Medulla oblongata (tissue), 1 donor: ENCODE measurements at regions not wholly inside any gene's neighbourhood (a gene's known extent, or its start where the extent isn't known, plus 50 kb on each side); places are given as distances from the start of the nearest gene placed in this dataset.
"Not testable (repeated sequence)": the region's sequence is repeated elsewhere in the genome, so short reads cannot be mapped to it uniquely, and the experiment has no call there.

Source experiments
- DNase-seq: peaks from one replicate; pipeline ENCODE4 v3.0.0-alpha.2; 2015; ENCODE audit errors: extremely low spot score

- no peak for DNase-seq
These were observed 329.5 kb downstream of the ICE1 start for GRCh38 chr5:5751987-5752386.

GRCh38 chr5:5751498-5751897 is 329.0 kb downstream of the ICE1 start:
- no peak for DNase-seq

- DNase-seq: no peak
These were observed 318.9 kb downstream of the ICE1 start for GRCh38 chr5:5741418-5741817.

GRCh38 chr5:5739490-5739945 is 317.0 kb downstream of the ICE1 start:
- no peak for DNase-seq

- DNase-seq: no peak
These were observed 316.5 kb downstream of the ICE1 start for GRCh38 chr5:5738797-5739489.

GRCh38 chr5:5736007-5736406 is 313.5 kb downstream of the ICE1 start:
- no peak for DNase-seq

- DNase-seq: not testable (repeated sequence)
These were observed 310.6 kb downstream of the ICE1 start for GRCh38 chr5:5733058-5733457.

- DNase-seq: no peak
These were observed 303.9 kb downstream of the ICE1 start for GRCh38 chr5:5726401-5726800.

GRCh38 chr5:5721881-5722280 is 299.4 kb downstream of the ICE1 start:
- no peak for DNase-seq

GRCh38 chr5:5719292-5719691 is 296.8 kb downstream of the ICE1 start:
- DNase-seq: no peak

GRCh38 chr5:5716665-5717064 is 294.2 kb downstream of the ICE1 start:
- no peak for DNase-seq

GRCh38 chr5:5711592-5711991 is 289.1 kb downstream of the ICE1 start:
- no peak for DNase-seq

- no peak for DNase-seq
These were observed 288.6 kb downstream of the ICE1 start for GRCh38 chr5:5711112-5711511.

- no peak for DNase-seq
These were observed 288.0 kb downstream of the ICE1 start for GRCh38 chr5:5710471-5710870.

- DNase-seq: no peak
These were observed 286.0 kb downstream of the ICE1 start for GRCh38 chr5:5708367-5708919.

GRCh38 chr5:5705010-5705409 is 282.5 kb downstream of the ICE1 start:
- no peak for DNase-seq

- no peak for DNase-seq
These were observed 281.9 kb downstream of the ICE1 start for GRCh38 chr5:5704352-5704751.

GRCh38 chr5:5702934-5703333 is 280.5 kb downstream of the ICE1 start:
- no peak for DNase-seq

GRCh38 chr5:5700549-5700948 is 278.1 kb downstream of the ICE1 start:
- no peak for DNase-seq

- no peak for DNase-seq
These were observed 276.6 kb downstream of the ICE1 start for GRCh38 chr5:5699062-5699461.

- no peak for DNase-seq
These were observed 272.8 kb downstream of the ICE1 start for GRCh38 chr5:5695266-5695665.

GRCh38 chr5:5688925-5689310 is 266.4 kb downstream of the ICE1 start:
- no peak for DNase-seq

- DNase-seq: no peak
These were observed 265.9 kb downstream of the ICE1 start for GRCh38 chr5:5688194-5688924.
